Erythroblast (primary cell): ENCODE measurements at regions not wholly inside any gene's neighbourhood (a gene's known extent, or its start where the extent isn't known, plus 50 kb on each side); places are given as distances from the start of the nearest gene placed in this dataset.

ENCODE experiments used
- GATA1 ChIP-seq: IDR thresholded peaks from 2 replicates; pipeline ENCODE4 v1.6.1; 2011; ENCODE audit warnings: low read depth, mild to moderate bottlenecking, control low read depth, low read length, moderate library complexity
- POLR2A ChIP-seq: IDR thresholded peaks from 2 replicates; pipeline ENCODE4 v1.6.1; 2011; ENCODE audit warnings: mild to moderate bottlenecking, low read length

DNA sequence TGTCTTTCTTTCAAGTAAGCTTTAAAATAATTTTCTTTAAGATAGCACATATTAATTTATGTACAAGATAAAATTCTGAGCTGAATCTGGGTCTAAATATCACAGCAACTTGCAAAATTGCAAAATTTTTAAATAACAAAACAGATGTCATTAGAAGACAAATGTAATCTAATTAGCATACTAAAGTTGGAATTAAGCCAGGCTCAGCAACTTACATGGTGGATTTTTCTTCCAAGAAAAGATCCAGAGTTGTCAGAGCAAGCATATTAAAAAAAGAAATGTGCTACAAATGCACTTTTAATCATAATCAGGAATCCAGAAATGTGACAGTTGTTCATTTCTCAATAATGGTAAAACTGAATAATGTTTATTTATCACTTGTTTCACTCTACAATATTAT, 906.9 kb upstream of the INTU start:
- TF ChIP-seq POLR2A (no peak), GATA1 (no peak)
